ENCODE measurements at regions not wholly inside any gene's neighbourhood (a gene's known extent, or its start where the extent isn't known, plus 50 kb on each side); places are given as distances from the start of the nearest gene placed in this dataset.
"Not testable (repeated sequence)": the region's sequence is repeated elsewhere in the genome, so short reads cannot be mapped to it uniquely, and the experiment has no call there.

GRCh38 chrX:39675619-39676018 is 422.1 kb downstream of the BCOR start:
- no peak for DNase-seq (ENCODE audit: low spot score)
- intact Hi-C loops (cut with DNase I) = no loop called here

DNA sequence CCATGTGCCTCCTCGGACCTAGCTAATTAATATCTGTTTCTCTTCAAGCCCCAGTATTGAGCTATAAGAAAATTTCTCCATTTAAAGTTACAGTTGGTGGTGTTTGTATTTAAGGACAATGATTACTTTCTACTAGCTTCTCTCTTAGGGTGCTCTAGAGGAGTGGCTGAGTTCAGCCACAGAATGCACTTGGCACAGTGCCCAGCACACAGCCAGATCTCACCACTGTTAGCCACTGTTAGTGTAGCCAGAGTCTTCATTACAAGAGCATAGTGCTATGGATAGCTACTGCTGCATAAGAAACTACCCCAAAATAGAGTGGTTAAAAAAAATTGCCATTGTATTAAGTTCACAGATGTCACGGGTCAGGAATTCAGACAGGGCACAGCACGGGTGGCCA is 421.3 kb downstream of the BCOR start:
- DNase-seq (ENCODE audit: low spot score) = no peak
- intact Hi-C loops (cut with DNase I) = no loop called here

DNA sequence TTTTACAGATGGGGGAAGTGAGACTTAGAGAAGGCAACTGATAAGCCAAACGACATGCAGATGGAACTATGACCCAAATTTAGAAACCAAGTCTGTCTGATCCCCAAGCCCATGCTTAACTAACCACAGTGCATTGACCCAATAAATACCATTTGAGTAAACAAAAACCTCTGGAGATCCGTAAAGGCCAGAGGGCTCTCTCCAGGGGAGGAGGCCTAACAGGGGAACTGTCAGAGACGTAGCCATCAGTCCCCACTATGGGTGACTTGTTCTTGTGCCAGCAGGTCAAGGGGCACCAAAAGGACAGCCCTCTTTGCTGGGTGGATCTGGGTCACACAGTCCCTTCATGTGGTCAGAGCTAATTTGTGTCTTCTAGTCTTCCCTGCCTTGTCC is 420.2 kb downstream of the BCOR start:
- intact Hi-C loops (cut with DNase I) = no loop called here
- DNase-seq (ENCODE audit: low spot score) = no peak

GRCh38 chrX:39677978-39678791 is 419.6 kb downstream of the BCOR start:
- intact Hi-C loops (cut with DNase I) = no loop called here
- DNase-seq (ENCODE audit: low spot score) = no peak

- DNase-seq (ENCODE audit: low spot score) = no peak
- intact Hi-C loops (cut with DNase I) = no loop called here
These were observed 418.8 kb downstream of the BCOR start for GRCh38 chrX:39678914-39679313.

DNA sequence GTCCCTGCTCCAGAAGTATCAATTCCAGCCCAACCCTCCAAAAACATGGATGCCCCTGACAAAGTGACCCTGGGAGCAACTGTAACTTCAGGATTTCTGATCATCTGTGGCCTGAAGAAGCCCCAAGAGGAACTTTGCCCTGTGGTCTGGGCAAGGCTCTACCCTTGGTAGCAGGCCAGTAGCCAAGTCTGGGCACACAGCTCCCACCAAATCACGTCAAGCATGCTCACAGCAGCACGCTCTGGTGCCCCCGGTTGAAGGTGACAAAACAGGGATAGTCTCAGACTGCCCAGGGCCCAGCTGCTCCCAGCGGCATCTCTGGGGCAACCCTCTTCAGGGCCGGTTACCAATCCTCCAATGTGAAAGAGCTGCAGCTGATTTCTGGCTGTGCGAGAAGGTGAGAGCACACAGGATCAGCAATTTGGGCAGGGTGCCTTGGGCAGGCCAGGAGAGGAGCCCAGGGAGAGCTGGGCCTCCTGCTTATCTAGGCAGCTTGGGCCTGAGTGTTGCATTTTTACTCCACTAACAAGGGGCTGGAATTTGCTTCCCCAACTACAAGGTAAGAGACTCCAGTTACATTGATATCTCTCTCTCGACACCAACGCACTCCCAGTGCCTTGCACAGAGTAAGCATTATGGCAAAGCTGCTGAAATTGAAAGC is 418.1 kb downstream of the BCOR start:
- DNase-seq (ENCODE audit: low spot score) = no peak
- intact Hi-C loops (cut with DNase I) = no loop called here

DNA sequence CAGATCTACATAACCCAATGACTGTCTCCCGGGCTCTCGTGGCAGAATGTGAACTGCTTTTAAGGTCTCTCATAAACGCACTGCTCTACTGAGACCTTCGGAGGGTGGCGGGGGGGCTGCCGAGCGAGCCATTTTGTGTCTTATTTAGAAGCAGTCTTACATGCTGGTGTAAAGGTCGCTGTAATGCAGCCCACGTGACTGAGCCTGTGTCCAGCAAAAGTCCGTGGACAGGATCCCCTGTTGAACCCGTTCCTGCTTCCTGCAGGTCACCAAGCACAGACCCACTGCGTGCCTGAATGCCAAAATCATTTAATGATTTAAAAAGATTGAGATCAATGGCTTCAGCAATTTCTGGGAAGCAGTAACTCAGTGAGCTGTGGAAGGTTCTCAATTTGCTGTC is 415.9 kb downstream of the BCOR start:
- no peak for DNase-seq (ENCODE audit: low spot score)
- intact Hi-C loops (cut with DNase I) = no loop called here

- intact Hi-C loops (cut with DNase I) = no loop called here
These were observed 415.0 kb downstream of the BCOR start for GRCh38 chrX:39682778-39683177.

GRCh38 chrX:39688219-39688575 is 409.6 kb downstream of the BCOR start:
- intact Hi-C loops (cut with DNase I) = loop anchor here (5.0 kb wide), 1 partner anchor 34 kb away; no protein-coding TSS in a partner anchor
- no peak for DNase-seq (ENCODE audit: low spot score)

More at GRCh38 chrX:39682778-39683177, 415.0 kb downstream of the BCOR start:
- no peak for DNase-seq (ENCODE audit: low spot score)

- peak; percentile 79 for DNase-seq (ENCODE audit: low spot score)
- intact Hi-C loops (cut with DNase I) = loop anchor here (5.0 kb wide), 1 partner anchor 34 kb away; no protein-coding TSS in a partner anchor
These were observed 409.0 kb downstream of the BCOR start for GRCh38 chrX:39688576-39689375.

DNA sequence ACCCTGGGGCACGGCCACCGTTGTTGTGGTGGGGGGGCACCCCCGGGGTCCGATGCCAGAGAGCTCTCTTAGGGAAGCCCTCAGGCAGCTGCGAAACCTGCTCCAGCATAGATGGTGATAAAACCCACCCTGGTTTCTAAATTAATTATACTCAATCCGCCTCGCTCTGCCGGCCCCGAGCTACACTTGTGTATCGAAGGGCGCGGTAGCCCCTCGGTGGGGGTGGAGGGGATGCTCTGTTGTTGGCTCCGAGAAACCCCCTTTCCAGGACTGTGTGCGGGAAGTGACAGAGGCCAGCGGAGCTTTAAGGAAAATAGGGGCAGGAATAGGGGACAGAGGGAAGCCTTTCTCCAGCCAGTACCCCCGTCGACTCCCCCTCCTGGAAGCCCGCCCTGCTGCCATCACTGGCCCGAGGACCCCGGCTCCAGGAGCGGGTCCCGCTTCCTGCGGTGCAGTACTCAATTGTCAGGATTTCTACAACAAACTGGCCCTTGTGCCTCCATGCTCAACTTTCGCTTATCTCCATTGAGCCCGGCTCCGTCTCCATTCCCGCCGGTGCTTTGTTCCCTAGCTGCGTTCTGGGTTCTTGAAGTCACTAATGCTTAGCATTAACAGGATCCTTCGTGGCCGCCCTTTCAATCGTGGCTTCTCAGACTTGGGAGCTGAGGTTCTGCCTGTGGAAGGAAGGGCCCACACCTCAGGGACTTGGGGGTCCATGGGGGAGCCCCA is 408.2 kb downstream of the BCOR start:
- DNase-seq (ENCODE audit: low spot score) = no peak
- intact Hi-C loops (cut with DNase I) = loop anchor here (5.0 kb wide), 1 partner anchor 33 kb away; no protein-coding TSS in a partner anchor

- DNase-seq (ENCODE audit: low spot score) = no peak
These were observed 407.0 kb downstream of the BCOR start for GRCh38 chrX:39690541-39691415.

GRCh38 chrX:39691724-39692123 is 406.0 kb downstream of the BCOR start:
- DNase-seq (ENCODE audit: low spot score) = no peak
- intact Hi-C loops (cut with DNase I) = no loop called here

More at GRCh38 chrX:39690541-39691415, 407.0 kb downstream of the BCOR start:
- intact Hi-C loops (cut with DNase I) = no loop called here

DNA sequence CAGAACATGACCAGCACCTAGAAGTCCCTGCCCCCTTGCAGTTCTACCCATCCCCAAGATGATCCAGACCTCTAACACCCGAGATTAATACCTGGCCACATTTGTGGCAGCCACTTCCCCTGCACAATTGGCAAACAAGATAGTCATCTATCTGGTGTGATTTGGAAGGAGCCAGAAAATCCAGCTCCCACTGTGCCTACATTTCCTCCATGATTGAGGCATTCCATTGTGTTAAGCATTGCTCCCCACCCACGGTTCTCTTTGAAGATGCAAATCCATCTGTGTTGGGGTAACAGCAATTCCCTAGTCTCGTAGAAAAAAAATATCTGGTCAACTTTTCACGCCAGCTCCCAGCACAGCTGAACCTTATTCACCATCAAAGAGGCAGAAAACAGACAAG is 405.0 kb downstream of the BCOR start:
- intact Hi-C loops (cut with DNase I) = no loop called here
- DNase-seq (ENCODE audit: low spot score) = no peak

DNA sequence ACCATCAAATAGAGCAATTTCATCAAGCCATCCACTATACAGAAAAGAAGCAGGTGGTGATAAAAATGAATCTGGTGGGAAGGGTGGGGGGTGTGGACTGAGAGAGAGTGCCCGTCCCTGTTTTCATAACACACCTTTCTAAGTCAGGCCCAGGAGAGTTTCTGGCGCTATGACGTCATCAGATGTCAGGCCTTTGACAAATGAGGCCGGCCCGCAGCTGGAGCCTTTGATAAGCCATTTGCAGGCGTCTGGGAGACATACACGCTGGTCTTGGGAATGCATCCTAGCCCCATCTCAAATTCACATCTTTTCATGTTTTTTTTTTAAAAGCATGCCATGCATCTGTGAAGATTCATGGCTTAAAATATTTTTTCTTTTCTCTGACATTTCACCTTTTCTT is 404.5 kb downstream of the BCOR start:
- no peak for DNase-seq (ENCODE audit: low spot score)
- intact Hi-C loops (cut with DNase I) = no loop called here

- intact Hi-C loops (cut with DNase I); DNase-seq (ENCODE audit: low spot score): not testable (repeated sequence)
These were observed 395.1 kb downstream of the BCOR start for GRCh38 chrX:39702636-39703035.

DNA sequence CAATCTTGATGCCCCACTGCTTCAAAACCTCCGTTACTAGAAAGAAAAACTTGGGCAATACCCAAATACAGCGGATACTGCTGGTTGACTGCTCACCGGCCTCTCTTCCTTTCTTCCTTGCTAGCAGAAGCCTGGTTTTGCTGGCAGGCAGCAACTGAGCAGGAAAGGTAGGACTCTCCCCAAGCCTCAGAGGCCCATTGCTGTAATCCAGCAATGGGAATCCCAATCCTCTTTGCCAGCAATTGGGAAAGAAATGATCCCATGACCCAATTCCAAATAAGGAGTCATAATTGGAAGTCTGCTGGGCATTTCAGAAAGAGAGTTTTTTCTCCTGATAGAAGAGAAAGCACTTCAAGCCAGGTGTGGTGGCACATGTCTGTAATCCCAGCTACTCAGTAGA is 394.5 kb downstream of the BCOR start:
- no peak for DNase-seq (ENCODE audit: low spot score)
- intact Hi-C loops (cut with DNase I) = no loop called here

DNA sequence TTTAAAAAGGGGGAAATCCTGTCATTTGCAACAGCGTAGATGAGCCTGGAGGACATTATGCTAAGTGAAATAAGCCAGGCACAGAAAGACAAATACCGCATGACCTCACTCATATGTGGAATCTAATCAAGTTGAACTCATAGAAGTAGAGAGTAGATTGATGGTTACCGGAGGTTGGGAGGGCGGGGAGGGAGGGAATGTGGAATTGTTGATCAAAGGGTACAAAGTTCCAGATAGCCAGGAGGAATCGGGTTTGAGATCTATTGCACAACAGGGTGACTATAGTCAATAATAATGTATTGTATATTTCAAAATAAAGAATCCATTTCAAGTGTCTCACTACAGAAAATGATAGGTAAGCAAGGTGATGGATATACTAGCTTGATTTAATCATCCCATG is 393.2 kb downstream of the BCOR start:
- no peak for DNase-seq (ENCODE audit: low spot score)
- intact Hi-C loops (cut with DNase I) = no loop called here

DNA sequence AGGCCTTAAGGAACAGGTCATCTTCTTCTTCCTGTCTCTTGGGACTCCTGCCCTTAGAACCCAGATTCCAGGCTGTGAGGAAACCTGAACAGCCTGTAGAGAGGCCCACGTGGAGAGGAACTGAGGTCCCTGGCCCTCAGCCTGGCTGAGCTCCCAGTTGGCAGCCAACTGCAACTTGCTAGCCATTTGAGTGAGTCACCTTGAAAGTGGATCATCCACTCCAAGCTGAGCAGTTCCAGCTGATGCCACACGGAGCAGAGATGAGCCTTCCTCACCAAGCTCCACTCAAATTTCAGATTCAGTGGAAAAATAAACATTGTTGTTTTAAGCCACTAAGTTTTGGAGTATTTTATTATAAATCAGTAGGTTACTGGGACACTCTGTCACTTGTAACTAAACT is 392.5 kb downstream of the BCOR start:
- DNase-seq (ENCODE audit: low spot score) = no peak
- intact Hi-C loops (cut with DNase I) = no loop called here

Measured in cardiac septum (tissue), 1 donor.